Muscle layer of colon (tissue), 2 donors: ENCODE measurements at regions not wholly inside any gene's neighbourhood (a gene's known extent, or its start where the extent isn't known, plus 50 kb on each side); places are given as distances from the start of the nearest gene placed in this dataset.
"Not testable (repeated sequence)": the region's sequence is repeated elsewhere in the genome, so short reads cannot be mapped to it uniquely, and the experiment has no call there.

Experiments
- H3K27ac ChIP-seq: one replicate; pipeline ENCODE4 v1.7.0; 2013; ENCODE audit warnings: low read depth, mild to moderate bottlenecking, low read length, moderate library complexity
- H3K27me3 ChIP-seq, 2 donors: one replicate each; pipeline ENCODE4 v1.7.0; 2013; ENCODE audit warnings: low read length in 2 of 2, mild to moderate bottlenecking in 2 of 2; ENCODE audit not compliant: insufficient read depth in 2 of 2, control insufficient read depth in 1 of 2
- H3K36me3 ChIP-seq: one replicate; pipeline ENCODE4 v1.7.0; 2013; ENCODE audit warnings: mild to moderate bottlenecking, low read length; ENCODE audit not compliant: insufficient read depth
- H3K4me1 ChIP-seq: one replicate; pipeline ENCODE4 v1.7.0; 2013; ENCODE audit warnings: mild to moderate bottlenecking, low read length; ENCODE audit not compliant: insufficient read depth
- H3K4me3 ChIP-seq, 2 donors: one replicate each; pipeline ENCODE4 v1.7.0; 2013; ENCODE audit warnings: low read length in 2 of 2, low read depth in 1 of 2, mild to moderate bottlenecking in 1 of 2, moderate library complexity in 1 of 2
- H3K9ac ChIP-seq: one replicate; pipeline ENCODE4 v1.7.0; 2013; ENCODE audit warnings: low read length
- H3K9me3 ChIP-seq: one replicate; pipeline ENCODE4 v1.7.0; 2013; ENCODE audit warnings: mild to moderate bottlenecking, low read length
- donor health status: abdominal sarcoma.
- donor health status: Adenocarcinoma of cecum.

- Histone ChIP-seq H3K27me3 (no peaks in the 10 kb centered on the region), H3K9me3 (no peaks in the 10 kb centered on the region), H3K4me3 (no peak overlapping the region), H3K9ac (no peak overlapping the region), H3K36me3 (no peaks in the 10 kb centered on the region), H3K4me1 (no peaks in the 10 kb centered on the region), H3K27ac (no peak overlapping the region)
Observed at GRCh38 chr5:50898966-50899365, 232.5 kb downstream of the PARP8 start.

- H3K27me3 ChIP-seq: no peaks in the 10 kb centered on the region
Observed at GRCh38 chr5:50900952-50901510, 234.6 kb downstream of the PARP8 start.

GRCh38 chr5:50903651-50904050, 237.2 kb downstream of the PARP8 start:
- Histone ChIP-seq H3K9me3 (no peaks in the 10 kb centered on the region), H3K9ac (no peak overlapping the region), H3K27me3 (no peaks in the 10 kb centered on the region), H3K4me3 (no peak overlapping the region), H3K4me1 (no peaks in the 10 kb centered on the region), H3K36me3 (no peaks in the 10 kb centered on the region), H3K27ac (no peak overlapping the region)

More at GRCh38 chr5:50900952-50901510, 234.6 kb downstream of the PARP8 start:
- no peaks in the 10 kb centered on the region for H3K4me1 ChIP-seq
- H3K9me3 ChIP-seq: no peaks in the 10 kb centered on the region
- no peak overlapping the region for H3K9ac ChIP-seq
- H3K4me3 ChIP-seq: no peak overlapping the region
- no peak overlapping the region for H3K27ac ChIP-seq
- no peaks in the 10 kb centered on the region for H3K36me3 ChIP-seq

DNA sequence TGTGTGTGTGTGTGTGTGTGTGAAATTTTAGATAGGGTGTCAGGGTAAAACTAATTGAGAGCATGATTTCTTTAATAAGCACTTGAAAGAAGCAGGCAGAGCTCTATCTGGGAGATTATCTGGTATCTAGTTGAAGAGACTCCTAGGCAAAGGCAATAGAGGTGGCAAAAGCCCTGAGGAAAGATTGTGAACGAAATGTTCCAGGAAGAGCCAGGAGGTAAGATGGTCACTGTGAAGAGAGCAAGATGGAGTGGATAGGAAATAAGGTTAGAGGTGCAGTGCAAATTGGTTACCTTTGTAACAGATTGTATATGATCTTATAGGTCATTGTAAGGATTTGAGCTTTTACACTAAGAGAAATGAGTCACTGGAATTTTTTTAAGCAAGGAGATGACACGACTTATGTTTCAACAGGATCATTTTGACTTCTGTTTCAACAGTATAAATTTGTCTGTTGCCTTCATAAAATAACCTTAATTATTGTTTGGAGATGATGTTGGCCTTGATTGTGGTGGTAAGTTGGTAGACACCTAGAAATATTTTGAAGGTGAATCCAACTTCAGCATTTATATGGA, 239.6 kb downstream of the PARP8 start:
- no peaks in the 10 kb centered on the region for H3K9me3 ChIP-seq
- H3K27ac ChIP-seq: no peak overlapping the region
- no peaks in the 10 kb centered on the region for H3K27me3 ChIP-seq
- H3K36me3 ChIP-seq: no peaks in the 10 kb centered on the region
- H3K9ac ChIP-seq: no peak overlapping the region
- no peak overlapping the region for H3K4me3 ChIP-seq
- H3K4me1 ChIP-seq: no peaks in the 10 kb centered on the region

- not testable (repeated sequence) for H3K4me3 ChIP-seq, H3K9ac ChIP-seq, H3K36me3 ChIP-seq, H3K9me3 ChIP-seq, H3K27me3 ChIP-seq, H3K4me1 ChIP-seq, H3K27ac ChIP-seq
Observed at GRCh38 chr5:50920160-50920559, 253.7 kb downstream of the PARP8 start.

GRCh38 chr5:50921366-50922133, 255.1 kb downstream of the PARP8 start:
- Histone ChIP-seq H3K36me3 (no peaks in the 10 kb centered on the region), H3K9me3 (no peaks in the 10 kb centered on the region), H3K9ac (no peak overlapping the region), H3K27ac (no peak overlapping the region), H3K4me1 (no peaks in the 10 kb centered on the region), H3K4me3 (no peak overlapping the region), H3K27me3 (no peaks in the 10 kb centered on the region)

- not testable (repeated sequence) for H3K27ac ChIP-seq, H3K36me3 ChIP-seq, H3K27me3 ChIP-seq, H3K4me1 ChIP-seq, H3K9ac ChIP-seq, H3K4me3 ChIP-seq, H3K9me3 ChIP-seq
Observed at GRCh38 chr5:50922134-50922941, 255.9 kb downstream of the PARP8 start.

DNA sequence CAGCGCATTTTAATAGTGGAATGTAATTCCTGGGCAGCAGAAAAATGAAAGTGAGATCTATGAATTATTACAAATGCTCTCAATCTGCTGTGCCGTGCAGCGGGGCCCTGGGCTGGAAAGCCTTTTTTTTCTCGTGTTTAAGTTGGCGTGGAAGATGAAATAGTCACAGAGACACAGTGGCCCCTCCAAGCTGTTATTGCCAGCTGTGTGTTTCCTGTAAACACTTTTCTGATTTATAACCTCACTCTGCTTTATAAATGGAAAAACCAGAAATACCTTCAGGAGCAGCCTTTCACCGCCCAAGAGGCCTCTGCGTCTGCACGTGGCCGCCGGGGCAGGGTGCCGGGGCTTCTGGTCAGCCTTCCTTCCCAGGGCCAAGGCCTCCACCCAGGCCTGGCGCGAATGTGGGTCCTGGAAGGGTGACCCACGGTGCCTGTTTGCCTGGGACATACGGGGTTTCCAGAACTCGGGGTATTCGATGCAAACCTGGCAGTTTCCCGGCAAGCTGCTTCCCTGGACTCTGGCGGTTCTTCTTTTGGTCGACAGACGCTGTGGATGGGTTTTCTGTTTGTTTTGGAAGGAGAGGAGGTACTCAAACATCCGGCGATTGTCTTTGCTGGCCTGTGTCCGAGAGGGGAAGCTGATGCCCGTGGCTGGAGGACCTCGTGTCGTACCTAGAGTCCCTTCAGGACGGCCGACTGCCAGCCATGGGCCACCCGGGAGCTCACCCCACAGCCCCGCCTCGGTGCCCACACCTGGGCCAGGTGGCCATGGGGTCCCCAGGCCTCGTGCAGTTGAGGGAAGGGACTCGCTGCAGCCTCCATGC, 256.7 kb downstream of the PARP8 start:
- Histone ChIP-seq H3K27ac (no peak overlapping the region), H3K4me1 (no peaks in the 10 kb centered on the region), H3K9ac (no peak overlapping the region), H3K9me3 (no peaks in the 10 kb centered on the region), H3K27me3 (no peaks in the 10 kb centered on the region), H3K4me3 (no peak overlapping the region), H3K36me3 (no peaks in the 10 kb centered on the region)

GRCh38 chr5:50923768-50924494, 257.5 kb downstream of the PARP8 start:
- H3K27ac ChIP-seq: no peak overlapping the region
- no peak overlapping the region for H3K9ac ChIP-seq
- H3K4me1 ChIP-seq: no peaks in the 10 kb centered on the region
- no peak overlapping the region for H3K4me3 ChIP-seq
- H3K27me3 ChIP-seq: no peaks in the 10 kb centered on the region
- no peaks in the 10 kb centered on the region for H3K9me3 ChIP-seq
- H3K36me3 ChIP-seq: no peaks in the 10 kb centered on the region

DNA sequence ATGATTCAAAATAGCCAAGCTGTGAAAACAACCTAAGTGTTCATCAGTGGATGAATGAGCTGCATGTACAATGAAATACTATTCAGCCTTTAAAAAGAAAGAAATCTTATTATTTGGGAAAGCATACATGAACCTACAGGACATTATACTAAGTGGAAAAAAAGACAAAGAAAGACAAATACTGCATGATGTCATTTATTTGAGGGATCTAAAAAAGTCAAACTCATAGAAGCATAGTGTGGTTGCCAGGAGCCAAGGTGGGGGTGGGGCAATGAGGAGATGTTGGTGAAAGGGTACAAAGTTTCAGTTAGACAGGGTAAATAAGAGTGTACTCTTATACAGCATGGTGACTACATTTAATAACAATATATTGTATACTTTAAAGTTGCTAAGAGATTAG, 261.5 kb downstream of the PARP8 start:
- no peaks in the 10 kb centered on the region for H3K4me1 ChIP-seq
- H3K9ac ChIP-seq: no peak overlapping the region
- H3K36me3 ChIP-seq: no peaks in the 10 kb centered on the region
- H3K9me3 ChIP-seq: no peaks in the 10 kb centered on the region
- no peaks in the 10 kb centered on the region for H3K27me3 ChIP-seq
- no peak overlapping the region for H3K4me3 ChIP-seq
- H3K27ac ChIP-seq: no peak overlapping the region
